ENCODE measurements at regions not wholly inside any gene's neighbourhood (a gene's known extent, or its start where the extent isn't known, plus 50 kb on each side); places are given as distances from the start of the nearest gene placed in this dataset.
A peak's percentile ranks its signal among the peaks of the same experiment; 100 is the strongest.

GRCh38 chr5:4081059-4081458, 485.4 kb downstream of the IRX1 start:
- DNase-seq (no peak), ATAC-seq (ENCODE audit: poor library complexity) (no peak)
- intact Hi-C loops (cut with DNase I): no loop called here

DNA sequence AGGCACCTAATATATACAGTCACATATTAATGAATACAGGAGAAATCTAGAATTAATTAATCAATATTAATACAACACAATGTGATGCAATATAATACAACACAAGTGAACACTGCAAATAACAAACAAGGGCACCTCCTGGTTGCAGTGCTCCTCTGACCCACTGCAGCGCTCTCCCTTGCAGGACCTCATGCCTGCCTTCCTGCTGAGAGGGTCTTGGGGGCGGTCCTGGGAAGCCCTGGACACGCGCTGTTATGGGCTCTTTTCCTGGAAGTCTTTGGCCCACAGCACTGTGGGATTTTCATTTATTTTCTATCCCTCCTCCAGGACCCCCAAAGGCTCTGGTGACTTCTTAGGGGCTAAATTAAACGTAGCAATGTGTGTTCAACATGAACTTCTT, 485.8 kb downstream of the IRX1 start:
- intact Hi-C loops (cut with DNase I): no loop called here
- no peak for DNase-seq
- no peak for ATAC-seq (ENCODE audit: poor library complexity)

DNA sequence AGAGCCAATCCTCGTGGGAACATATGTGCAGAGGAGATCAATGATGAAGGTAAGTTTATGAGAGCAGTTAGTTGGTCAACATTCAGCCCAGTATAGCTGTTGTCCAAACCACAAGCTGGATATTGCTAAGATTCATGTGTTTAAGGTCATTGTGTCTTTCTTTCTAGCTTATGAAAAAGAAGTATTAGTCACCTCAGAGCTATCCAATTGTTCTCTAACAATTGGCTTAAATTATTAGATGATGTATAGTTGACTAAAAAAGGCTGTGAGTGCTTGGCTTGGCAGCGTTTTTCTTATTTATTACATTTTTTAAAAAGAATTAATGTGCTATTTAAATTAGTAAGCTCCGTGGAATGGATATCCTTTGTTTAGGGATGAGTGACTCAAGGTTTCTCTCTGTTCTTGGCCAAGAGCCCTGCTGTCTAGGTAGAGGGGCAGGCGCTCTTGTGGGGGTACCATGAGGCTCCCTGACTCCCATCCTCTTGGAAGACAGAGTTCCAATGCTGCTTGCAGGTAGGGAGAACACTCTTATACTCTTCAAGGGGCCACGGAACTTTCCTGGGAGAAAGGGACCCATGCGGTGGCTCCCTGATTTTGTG, 487.4 kb downstream of the IRX1 start:
- no peak for ATAC-seq (ENCODE audit: poor library complexity)
- DNase-seq: no peak
- intact Hi-C loops (cut with DNase I): no loop called here

- intact Hi-C loops (cut with DNase I): no loop called here
- DNase-seq: no peak
- ATAC-seq (ENCODE audit: poor library complexity): no peak
Observed at GRCh38 chr5:4083591-4084337, 488.1 kb downstream of the IRX1 start.

DNA sequence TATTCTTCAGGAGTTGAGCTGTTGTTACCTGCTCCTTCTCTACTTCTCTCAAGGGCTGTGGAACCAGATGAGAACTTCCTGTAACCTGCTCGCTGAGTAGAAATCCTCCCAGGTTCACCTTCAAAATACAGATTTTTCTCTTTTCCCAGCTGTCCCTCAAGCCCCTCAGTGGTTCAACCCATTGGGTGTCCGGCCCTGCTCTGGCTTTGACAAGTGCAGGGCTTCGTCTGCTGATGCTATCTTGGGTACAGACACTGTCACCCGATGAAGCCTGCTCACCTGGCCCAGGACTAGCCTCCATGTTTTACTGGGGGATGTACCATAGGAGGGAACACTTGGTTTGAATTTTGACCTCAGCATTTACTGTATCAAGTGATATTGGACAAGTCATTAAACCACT, 490.4 kb downstream of the IRX1 start:
- ATAC-seq (ENCODE audit: poor library complexity) (no peak), DNase-seq (no peak)
- intact Hi-C loops (cut with DNase I): no loop called here

DNA sequence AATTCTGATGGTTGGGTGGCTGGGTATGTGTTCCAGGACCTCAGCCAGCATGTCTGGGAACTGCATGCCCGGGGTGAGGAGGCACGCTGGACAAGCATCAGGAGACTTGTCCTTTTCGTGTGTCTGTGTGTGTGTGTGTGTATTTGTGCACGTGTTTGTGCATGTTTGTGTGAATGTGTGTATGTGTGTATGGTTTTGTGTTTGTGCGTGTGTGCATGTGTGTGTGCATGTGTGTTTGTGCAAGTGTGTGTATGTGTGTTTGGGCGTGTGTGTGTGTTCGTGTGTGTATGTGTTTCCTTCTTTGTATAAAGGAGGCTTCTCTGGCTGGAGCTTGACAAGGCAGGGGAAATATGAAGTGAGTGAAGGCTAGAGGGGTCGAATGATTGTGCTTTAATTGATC, 491.5 kb downstream of the IRX1 start:
- ATAC-seq (ENCODE audit: poor library complexity): no peak
- no peak for DNase-seq
- intact Hi-C loops (cut with DNase I): no loop called here

GRCh38 chr5:4089087-4089486, 493.5 kb downstream of the IRX1 start:
- ATAC-seq (ENCODE audit: poor library complexity): no peak

GRCh38 chr5:4093236-4093635, 497.6 kb downstream of the IRX1 start:
- DNase-seq (no peak), ATAC-seq (ENCODE audit: poor library complexity) (no peak)
- intact Hi-C loops (cut with DNase I): no loop called here

More at GRCh38 chr5:4089087-4089486, 493.5 kb downstream of the IRX1 start:
- intact Hi-C loops (cut with DNase I): no loop called here
- no peak for DNase-seq

DNA sequence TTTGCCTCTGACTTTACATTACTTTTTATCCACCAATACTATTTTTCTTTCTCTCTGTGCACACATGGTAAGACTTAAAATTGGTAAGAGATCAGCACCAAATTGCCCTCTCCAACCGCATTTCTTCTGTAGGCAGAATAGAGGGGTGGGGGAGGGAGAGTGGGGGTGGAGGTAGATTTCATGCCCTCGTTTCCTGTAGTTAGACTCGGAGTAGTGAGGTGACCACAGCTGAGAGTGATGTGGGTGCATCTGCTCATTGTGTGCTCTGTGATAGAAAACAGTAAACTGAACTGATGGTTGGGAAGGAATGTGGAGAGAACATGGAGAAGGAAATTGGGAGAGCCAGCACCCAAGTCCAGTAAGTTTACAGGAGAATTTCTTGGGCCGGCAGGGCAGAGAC, 498.3 kb downstream of the IRX1 start:
- DNase-seq: no peak
- intact Hi-C loops (cut with DNase I): no loop called here
- ATAC-seq (ENCODE audit: poor library complexity): no peak

DNA sequence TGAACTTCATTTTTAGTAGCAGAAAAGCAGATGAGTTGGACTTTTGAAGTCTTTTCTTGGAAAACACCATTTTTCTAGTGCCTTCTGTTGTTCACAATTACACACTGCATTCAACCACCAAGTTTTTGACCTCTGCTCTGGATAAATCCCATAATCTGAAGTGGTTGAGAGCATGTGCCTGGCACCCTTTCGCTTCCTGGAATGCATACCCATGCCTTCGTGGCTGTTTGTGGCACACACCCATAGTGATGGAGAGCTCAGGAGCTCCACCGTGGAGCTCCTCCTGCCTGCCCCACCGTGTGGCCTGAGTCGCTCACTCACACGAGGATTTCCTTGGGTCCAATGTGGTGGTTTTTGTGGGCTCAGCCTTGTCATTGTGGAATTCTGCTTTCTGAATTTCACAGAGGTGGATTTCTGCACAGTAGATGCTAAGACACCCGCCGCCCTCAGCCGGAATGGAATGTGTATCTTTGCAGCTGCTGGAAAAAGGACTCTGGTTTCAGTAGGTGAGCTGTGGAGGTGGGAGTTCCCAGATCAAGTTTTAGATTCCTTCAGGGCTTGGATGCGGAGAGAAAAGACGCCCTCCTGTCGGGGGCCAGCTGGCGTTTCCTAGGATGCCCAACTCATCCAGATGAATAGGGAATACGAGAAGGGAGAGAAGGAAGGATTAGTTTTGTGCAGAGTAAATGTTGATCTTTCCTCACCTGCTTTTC, 500.4 kb downstream of the IRX1 start:
- peak; percentile 86 for ATAC-seq (ENCODE audit: poor library complexity)
- intact Hi-C loops (cut with DNase I): no loop called here

DNA sequence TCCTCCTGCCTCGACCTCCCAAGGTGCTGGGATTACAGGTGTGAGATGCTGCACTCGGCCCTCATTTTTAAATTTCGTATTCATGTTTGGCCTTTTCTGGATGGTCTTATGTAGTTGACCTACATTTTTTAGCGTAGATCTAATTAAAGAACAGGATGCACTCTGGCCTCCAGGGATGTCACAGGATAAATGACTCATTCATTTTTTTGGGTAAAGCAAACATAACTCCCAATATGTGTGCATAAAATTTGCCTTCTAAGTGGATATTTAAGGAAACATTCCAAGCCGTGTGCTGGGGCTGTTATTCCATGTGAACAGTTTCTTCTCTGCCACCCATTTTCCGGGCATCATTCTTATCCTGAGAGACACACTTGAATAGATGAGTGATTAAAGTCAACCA, 501.6 kb downstream of the IRX1 start:
- no peak for DNase-seq
- ATAC-seq (ENCODE audit: poor library complexity): no peak
- intact Hi-C loops (cut with DNase I): no loop called here

More for the DNA sequence above, 500.4 kb downstream of the IRX1 start:
- no peak for DNase-seq

GRCh38 chr5:4098226-4098625, 502.6 kb downstream of the IRX1 start:
- DNase-seq (no peak), ATAC-seq (ENCODE audit: poor library complexity) (no peak)
- intact Hi-C loops (cut with DNase I): no loop called here

DNA sequence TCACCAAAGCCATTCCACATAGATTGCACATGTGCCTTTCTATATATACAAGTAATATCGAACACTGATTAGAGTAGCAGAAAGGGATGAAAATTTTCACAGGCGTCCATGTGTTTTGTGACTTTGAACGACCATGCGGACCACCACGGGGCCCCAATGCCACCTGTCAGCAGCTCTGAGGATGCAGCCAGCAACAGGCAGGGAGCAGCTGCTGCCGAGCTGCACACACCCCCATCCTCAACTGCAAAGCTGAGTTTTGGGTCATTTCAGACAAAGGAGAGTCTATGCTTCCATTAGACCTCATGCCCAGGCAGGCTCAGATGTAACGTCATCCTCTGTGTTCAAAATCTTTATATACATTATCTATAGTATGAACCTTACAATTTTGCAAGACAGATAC, 503.8 kb downstream of the IRX1 start:
- DNase-seq: no peak
- ATAC-seq (ENCODE audit: poor library complexity): no peak
- intact Hi-C loops (cut with DNase I): no loop called here

GRCh38 chr5:4100739-4101138, 505.1 kb downstream of the IRX1 start:
- intact Hi-C loops (cut with DNase I): no loop called here
- ATAC-seq (ENCODE audit: poor library complexity): peak; percentile 34
- no peak for DNase-seq

- DNase-seq (no peak), ATAC-seq (ENCODE audit: poor library complexity) (peak; percentile 52)
- intact Hi-C loops (cut with DNase I): no loop called here
Observed at GRCh38 chr5:4101189-4101588, 505.6 kb downstream of the IRX1 start.

DNA sequence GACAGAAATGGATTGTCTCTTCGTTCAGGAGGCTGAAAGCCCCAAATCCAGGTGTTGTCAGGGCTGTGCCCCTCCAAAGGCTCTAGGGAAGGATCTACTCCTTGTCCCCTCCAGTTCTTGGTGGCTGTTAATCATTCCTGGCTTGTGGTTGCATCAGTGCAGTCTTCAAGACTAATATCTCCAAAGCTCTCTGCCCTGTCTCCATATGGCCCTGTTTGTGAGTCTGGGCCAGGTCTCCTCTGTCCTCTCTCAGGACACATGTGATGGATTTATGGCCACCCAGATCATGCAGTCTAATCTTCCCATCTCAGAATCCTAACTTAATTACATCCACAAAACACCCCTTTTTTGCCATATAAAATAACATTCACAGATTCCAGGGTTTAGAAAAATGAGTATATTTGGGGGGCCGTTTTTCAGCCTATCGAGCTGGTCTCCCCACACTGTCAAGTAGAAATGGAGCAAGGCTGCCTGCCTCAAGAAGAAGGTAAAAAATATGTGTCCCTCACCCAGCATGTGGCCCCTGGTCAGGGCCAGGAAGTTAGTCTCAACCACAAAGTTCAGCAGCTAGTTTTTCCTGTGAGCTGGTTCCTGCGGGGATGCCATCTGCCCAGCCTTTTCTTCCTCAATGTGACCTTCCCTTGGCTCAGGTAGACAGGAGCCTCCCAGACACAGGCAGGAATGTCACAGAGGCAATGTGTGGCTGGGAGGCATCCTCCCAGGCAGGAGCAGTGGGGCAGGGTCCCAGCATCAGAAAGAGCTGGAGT, 509.4 kb downstream of the IRX1 start:
- ATAC-seq (ENCODE audit: poor library complexity) (no peak), DNase-seq (no peak)
- intact Hi-C loops (cut with DNase I): no loop called here

GRCh38 chr5:4108690-4109089, 513.1 kb downstream of the IRX1 start:
- intact Hi-C loops (cut with DNase I): no loop called here
- no peak for ATAC-seq (ENCODE audit: poor library complexity)
- DNase-seq: no peak

DNA sequence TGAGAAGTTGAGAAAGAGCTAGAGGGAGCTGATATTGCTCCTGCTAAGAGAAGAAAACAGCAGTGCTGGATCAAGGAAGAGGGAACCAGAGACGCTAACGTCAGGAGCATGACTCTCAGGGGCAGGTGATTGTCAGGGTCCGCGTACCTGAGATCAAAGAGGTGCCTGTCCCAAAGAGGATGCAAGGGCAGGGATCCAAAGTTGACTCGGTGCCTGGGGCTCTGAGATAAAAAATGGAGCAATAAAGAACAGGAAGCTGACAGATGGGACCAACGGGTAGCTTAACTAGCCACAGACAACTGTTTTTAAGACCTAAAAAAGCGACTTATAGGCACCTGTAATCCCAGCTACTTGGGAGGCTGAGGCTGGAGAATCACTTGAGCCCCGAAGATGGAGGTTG, 517.8 kb downstream of the IRX1 start:
- intact Hi-C loops (cut with DNase I): no loop called here
- no peak for ATAC-seq (ENCODE audit: poor library complexity)

GRCh38 chr5:4113905-4114304, 518.3 kb downstream of the IRX1 start:
- no peak for DNase-seq
- intact Hi-C loops (cut with DNase I): no loop called here
- no peak for ATAC-seq (ENCODE audit: poor library complexity)

More for the DNA sequence above, 517.8 kb downstream of the IRX1 start:
- DNase-seq: no peak
